Suprapubic skin (tissue), 4 donors: ENCODE measurements at regions not wholly inside any gene's neighbourhood (a gene's known extent, or its start where the extent isn't known, plus 50 kb on each side); places are given as distances from the start of the nearest gene placed in this dataset.

ENCODE experiments used
- CTCF ChIP-seq, 2 donors: fragments of 200-600 bp in 1 of 2; fragments of 450-650 bp in 1 of 2; sonication (generic) in 1 of 2; IDR thresholded peaks; one replicate each; pipeline ENCODE4 v1.5.1; 2016 to 2019; ENCODE audit warnings: antibody characterized with exemption in 2 of 2, mild to moderate bottlenecking in 1 of 2, moderate library complexity in 1 of 2
- POLR2A ChIP-seq, 2 donors: fragments of 450-650 bp; IDR thresholded peaks; one replicate each; pipeline ENCODE4 v1.6.1; 2017; ENCODE audit warnings: antibody characterized with exemption in 2 of 2, mild to moderate bottlenecking in 2 of 2, moderate library complexity in 2 of 2
- POLR2AphosphoS5 ChIP-seq, 3 donors: sonication (generic); formaldehyde crosslinking; IDR thresholded peaks; one replicate each; pipeline ENCODE4 v1.6.1; 2017; ENCODE audit warnings: antibody characterized with exemption in 3 of 3

GRCh38 chr13:106033659-106034058 is 501.8 kb downstream of the EFNB2 start:
- no peak for TF ChIP-seq CTCF (IDR thresholded peaks at IDR 0.05)
- TF ChIP-seq POLR2A (IDR thresholded peaks at IDR 0.05), result no peak
- no peak for TF ChIP-seq POLR2AphosphoS5 (IDR thresholded peaks at IDR 0.05)
